Endothelial cell of umbilical vein (primary cell): ENCODE measurements at regions not wholly inside any gene's neighbourhood (a gene's known extent, or its start where the extent isn't known, plus 50 kb on each side); places are given as distances from the start of the nearest gene placed in this dataset.

Experiments
- FOS ChIP-seq: IDR thresholded peaks from 2 replicates; pipeline ENCODE4 v1.6.1; 2011; ENCODE audit warnings: mild to moderate bottlenecking, low read length, moderate library complexity, borderline replicate concordance; ENCODE audit not compliant: insufficient read depth
- POLR2A ChIP-seq: IDR thresholded peaks from 2 replicates; pipeline ENCODE4 v1.6.1; 2012; ENCODE audit warnings: low read depth, mild to moderate bottlenecking, control low read depth, low read length
- POLR2AphosphoS5 ChIP-seq: IDR thresholded peaks from 2 replicates; pipeline ENCODE4 v1.6.1; 2012; ENCODE audit warnings: low read depth, mild to moderate bottlenecking, control low read depth, low read length, moderate library complexity; ENCODE audit not compliant: insufficient read depth
- TF ChIP-seq, protein P1 (sequence below), 2 donors: IDR thresholded peaks; 1 replicate in 1 of 2; 2 replicates in 1 of 2; pipeline ENCODE4 v1.5.1; 2011; ENCODE audit warnings: low read length in 2 of 2, mild to moderate bottlenecking in 2 of 2, moderate library complexity in 2 of 2, control low read depth in 1 of 2, inconsistent platforms in 1 of 2, low read depth in 1 of 2; ENCODE audit not compliant: insufficient read depth in 1 of 2; ENCODE audit errors: extremely low read depth in 1 of 2

DNA sequence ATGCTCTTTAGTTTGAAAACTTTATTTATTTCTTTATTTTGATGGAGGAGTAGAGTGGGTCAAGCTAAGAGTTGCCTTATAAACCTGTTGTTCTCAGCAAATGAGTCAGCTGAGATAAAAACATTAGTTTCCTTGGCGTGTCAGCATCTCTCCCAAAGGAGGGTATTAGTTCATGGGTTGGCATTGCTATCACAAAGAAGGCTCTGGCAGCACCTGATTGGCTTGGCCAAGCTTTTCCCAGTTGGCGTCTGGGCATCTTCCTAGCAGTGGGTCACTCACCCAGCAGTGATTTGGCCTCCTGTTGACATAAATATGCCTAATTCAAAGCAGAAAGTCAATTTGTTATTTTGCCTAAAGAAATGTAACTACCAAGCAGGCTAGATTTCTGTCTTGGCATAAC lies 200.7 kb upstream of the TNP1 start:
- TF ChIP-seq POLR2A: no peak
- TF ChIP-seq, protein P1, sequence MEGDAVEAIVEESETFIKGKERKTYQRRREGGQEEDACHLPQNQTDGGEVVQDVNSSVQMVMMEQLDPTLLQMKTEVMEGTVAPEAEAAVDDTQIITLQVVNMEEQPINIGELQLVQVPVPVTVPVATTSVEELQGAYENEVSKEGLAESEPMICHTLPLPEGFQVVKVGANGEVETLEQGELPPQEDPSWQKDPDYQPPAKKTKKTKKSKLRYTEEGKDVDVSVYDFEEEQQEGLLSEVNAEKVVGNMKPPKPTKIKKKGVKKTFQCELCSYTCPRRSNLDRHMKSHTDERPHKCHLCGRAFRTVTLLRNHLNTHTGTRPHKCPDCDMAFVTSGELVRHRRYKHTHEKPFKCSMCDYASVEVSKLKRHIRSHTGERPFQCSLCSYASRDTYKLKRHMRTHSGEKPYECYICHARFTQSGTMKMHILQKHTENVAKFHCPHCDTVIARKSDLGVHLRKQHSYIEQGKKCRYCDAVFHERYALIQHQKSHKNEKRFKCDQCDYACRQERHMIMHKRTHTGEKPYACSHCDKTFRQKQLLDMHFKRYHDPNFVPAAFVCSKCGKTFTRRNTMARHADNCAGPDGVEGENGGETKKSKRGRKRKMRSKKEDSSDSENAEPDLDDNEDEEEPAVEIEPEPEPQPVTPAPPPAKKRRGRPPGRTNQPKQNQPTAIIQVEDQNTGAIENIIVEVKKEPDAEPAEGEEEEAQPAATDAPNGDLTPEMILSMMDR (IDR thresholded peaks at IDR 0.05; ENCODE audit: extremely low read depth in 1 of 2, insufficient read depth in 1 of 2, low read depth in 1 of 2, low read length in 2 of 2): no peak
- no peak for TF ChIP-seq POLR2AphosphoS5
- TF ChIP-seq FOS: no peak
